Fibroblast of mammary gland (primary cell): ENCODE measurements at regions not wholly inside any gene's neighbourhood (a gene's known extent, or its start where the extent isn't known, plus 50 kb on each side); places are given as distances from the start of the nearest gene placed in this dataset.
A peak's percentile ranks its signal among the peaks of the same experiment; 100 is the strongest.

ENCODE experiments used
- DNase-seq: peaks from one replicate; pipeline ENCODE4 v3.0.0-alpha.2; 2010; ENCODE audit warnings: low read depth
- H3K4me3 ChIP-seq: 2 replicates; pipeline ENCODE4 v1.5.1; 2011; ENCODE audit warnings: low read depth, mild to moderate bottlenecking, low read length, moderate library complexity; ENCODE audit not compliant: control insufficient read depth
- TF ChIP-seq, protein P1 (sequence below): conservative IDR thresholded peaks from 2 replicates; pipeline ENCODE4 v1.5.1; 2011; ENCODE audit warnings: low read depth, low read length, inconsistent platforms; ENCODE audit not compliant: control insufficient read depth, insufficient read depth

DNA sequence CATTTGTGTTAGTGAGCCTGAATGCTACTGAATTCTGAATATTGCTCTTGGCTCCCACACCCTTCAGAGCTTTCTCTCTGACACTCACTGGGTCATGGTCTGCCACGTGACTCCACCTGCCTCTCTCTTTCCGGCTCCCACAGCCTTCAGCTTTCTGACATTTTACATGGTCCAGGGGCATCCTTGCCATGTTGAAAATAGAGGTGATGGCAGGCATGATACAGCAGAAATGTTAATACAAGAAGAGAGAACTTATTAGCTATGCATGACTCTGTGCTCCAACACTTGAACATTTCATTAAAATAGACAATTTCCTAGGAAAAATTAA is 90.3 kb upstream of the CLDN5 start:
- H3K4me3 ChIP-seq = no peak overlapping the region
- no peak for DNase-seq
- TF ChIP-seq, protein P1, sequence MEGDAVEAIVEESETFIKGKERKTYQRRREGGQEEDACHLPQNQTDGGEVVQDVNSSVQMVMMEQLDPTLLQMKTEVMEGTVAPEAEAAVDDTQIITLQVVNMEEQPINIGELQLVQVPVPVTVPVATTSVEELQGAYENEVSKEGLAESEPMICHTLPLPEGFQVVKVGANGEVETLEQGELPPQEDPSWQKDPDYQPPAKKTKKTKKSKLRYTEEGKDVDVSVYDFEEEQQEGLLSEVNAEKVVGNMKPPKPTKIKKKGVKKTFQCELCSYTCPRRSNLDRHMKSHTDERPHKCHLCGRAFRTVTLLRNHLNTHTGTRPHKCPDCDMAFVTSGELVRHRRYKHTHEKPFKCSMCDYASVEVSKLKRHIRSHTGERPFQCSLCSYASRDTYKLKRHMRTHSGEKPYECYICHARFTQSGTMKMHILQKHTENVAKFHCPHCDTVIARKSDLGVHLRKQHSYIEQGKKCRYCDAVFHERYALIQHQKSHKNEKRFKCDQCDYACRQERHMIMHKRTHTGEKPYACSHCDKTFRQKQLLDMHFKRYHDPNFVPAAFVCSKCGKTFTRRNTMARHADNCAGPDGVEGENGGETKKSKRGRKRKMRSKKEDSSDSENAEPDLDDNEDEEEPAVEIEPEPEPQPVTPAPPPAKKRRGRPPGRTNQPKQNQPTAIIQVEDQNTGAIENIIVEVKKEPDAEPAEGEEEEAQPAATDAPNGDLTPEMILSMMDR = no peak

DNA sequence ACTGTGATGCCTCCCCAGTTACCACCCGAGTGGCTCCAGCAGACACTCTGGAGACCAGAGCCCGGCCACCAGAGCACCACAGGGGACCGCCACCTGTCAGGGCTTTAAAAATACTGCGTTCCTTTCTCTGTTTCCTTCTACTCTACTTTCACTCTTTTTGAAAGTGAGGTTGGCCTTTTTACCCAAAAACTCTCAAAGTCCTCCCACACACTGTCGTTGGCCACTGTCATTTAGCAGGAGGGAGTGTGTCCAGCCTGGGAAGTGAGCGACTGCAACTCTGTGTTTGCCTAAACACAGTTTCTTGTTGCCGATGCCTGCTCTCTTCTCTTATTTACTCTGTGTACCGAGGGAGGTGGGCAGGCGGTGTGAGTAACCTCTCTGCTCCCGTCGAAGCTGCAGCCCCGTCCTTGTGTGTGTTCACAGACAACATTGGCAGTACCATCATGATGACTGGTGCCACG is 90.8 kb upstream of the CLDN5 start:
- TF ChIP-seq, protein P1 = no peak
- DNase-seq = no peak
- H3K4me3 ChIP-seq = no peak overlapping the region

DNA sequence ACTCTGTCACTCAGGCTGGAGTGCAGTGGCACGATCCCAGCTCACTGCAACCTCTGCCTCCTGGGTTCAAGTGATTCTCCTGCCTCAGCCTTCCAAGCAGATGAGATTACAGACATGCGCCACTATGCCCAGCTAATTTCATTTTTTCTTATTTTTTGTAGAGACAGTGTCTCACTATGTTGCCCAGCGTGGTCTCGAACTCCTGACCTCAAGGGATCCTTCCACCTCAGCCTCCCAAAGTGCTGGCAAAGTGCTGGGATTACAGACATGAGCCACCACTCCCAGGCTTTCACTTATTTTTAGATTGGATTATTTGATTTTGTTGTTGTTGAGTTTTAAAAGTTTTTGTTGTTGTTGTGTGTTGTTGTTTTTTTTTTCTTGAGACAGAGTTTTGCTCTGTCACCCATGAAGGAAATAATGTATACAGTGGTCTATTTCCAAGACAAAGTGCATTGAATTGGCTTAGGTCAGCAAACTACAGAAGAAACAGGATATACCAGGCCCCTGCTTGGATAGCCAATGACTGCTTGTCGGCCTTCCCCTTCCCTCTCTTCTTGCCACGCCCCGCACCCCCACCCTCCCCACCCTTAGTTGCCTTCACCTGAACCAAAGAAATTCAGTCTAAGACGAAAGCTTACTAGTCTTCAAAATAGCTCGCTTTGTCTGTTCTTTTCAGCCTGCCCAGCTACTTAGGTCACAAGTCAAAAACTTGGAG is 91.8 kb upstream of the CLDN5 start:
- TF ChIP-seq, protein P1 = no peak
- DNase-seq = no peak
- no peak overlapping the region for H3K4me3 ChIP-seq

DNA sequence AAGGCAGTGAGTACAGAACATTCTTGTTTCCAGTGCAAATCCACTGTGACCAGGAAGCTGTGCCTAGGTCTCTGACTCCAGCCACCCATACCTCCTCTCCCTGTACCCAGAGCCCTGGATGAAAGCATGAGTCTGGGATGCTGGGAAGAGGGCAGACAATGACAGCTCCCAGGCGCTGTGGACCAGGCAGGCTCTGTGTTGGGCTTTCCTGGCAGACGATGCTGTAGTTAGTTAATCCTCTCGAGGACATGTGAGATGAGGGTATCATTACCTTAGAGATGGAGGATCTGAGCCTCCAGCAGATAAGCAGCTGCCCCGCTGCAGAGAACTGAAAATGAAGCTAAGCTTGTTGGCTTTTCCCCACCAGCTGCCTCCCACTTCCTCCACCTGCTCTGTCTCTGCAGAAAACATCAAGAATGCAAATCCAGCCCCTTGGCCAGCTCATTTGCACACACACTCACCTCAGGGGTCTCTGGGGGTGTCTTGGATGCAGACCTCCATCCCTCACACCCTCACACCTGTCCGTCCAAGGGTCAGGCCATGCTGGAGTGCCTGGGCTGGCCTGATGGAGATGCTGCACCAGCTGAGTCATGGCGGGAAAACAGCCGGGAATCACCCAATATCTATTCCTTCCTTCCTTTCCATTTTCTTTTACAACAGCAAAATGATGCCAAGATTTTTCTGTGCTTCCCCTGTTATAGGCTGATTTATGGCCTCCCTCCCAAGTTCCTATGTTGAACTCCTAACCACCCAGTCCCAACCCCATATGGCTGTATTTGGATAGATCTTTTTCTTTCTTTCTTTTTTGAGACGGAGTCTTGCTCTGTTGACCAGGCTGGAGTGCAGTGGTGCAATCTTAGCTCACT is 94.9 kb upstream of the SEPTIN5 start:
- no peak for DNase-seq
- TF ChIP-seq, protein P1 = no peak
- H3K4me3 ChIP-seq = no peak overlapping the region

DNA sequence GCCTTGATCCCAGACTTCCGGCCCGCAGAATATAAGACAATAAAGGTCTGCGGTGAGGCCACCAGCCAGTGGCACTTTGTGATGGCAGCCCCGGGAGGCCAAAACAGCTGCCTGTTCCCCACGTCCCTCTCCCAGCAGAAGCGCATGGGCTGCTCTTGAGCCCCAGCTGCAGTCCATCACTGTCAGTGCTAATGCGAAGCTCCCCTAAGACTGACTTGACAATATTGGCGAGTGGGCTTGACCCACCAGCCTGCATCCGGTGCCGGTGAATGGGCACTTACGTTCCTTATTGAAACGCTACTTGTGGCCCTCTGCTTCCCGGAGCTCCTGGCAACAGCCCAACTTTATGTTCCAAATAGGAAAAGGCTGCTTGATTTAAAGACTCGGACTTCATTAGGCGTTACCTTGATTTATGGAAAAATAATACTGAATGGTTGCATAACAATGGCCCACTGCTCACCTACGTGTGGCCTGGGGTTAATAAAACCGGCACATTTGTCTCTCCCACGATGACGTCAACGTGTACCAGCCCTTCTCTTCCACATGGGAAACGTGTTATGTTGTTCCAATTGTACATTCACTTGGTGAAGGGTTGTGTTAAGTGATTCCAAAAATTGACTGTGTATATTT is 93.4 kb upstream of the SEPTIN5 start:
- peak; percentile 10 for DNase-seq
- TF ChIP-seq, protein P1 = no peak
- H3K4me3 ChIP-seq = no peak overlapping the region

DNA sequence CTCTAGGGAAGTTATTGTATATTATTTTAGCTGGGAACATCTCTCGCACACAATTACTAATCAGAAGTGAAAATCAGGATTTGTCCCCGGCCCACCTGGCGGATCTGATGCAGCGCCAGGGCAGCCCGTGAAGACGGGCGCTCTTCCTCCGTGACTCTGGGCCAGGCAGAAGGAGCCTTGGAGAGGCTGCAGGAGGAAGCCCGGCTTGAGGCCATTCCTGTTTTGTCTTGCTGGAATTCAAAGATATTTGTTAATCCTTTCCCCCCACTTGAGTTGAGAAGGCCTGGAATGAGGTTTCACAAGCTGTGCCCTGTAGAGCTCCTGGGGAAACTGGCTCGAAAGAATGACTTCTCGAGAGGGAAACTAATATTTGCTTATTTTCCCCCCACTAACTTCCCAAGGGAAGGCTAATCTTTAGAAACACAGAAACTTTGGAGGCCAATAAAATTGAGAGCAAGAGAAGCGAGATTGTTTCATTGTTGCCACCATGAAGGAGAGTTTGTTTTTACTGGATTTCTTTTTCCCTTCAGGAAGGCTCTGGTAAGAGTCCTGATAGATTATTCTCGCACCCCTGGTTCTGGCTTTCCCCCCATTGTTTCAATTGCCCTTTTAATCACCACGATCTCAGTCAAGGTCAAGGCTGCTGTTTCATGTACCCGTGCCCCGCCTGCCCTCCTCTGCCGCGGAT is 92.8 kb upstream of the SEPTIN5 start:
- no peak for DNase-seq
- TF ChIP-seq, protein P1 = no peak
- no peak overlapping the region for H3K4me3 ChIP-seq
